ENCODE measurements at regions not wholly inside any gene's neighbourhood (a gene's known extent, or its start where the extent isn't known, plus 50 kb on each side); places are given as distances from the start of the nearest gene placed in this dataset.

- no peak for DNase-seq
- intact Hi-C loops (cut with DNase I), result no loop called here
Measured at GRCh38 chr18:22542406-22542835, 124.7 kb upstream of the CTAGE1 start.

- no peak for DNase-seq
- intact Hi-C loops (cut with DNase I), result no loop called here
Measured at GRCh38 chr18:22543769-22544168, 126.1 kb upstream of the CTAGE1 start.

- intact Hi-C loops (cut with DNase I), result no loop called here
- DNase-seq, result no peak
Measured at GRCh38 chr18:22544626-22545025, 126.9 kb upstream of the CTAGE1 start.

- DNase-seq, result no peak
- intact Hi-C loops (cut with DNase I), result no loop called here
Measured at GRCh38 chr18:22545066-22545760, 127.5 kb upstream of the CTAGE1 start.

DNA sequence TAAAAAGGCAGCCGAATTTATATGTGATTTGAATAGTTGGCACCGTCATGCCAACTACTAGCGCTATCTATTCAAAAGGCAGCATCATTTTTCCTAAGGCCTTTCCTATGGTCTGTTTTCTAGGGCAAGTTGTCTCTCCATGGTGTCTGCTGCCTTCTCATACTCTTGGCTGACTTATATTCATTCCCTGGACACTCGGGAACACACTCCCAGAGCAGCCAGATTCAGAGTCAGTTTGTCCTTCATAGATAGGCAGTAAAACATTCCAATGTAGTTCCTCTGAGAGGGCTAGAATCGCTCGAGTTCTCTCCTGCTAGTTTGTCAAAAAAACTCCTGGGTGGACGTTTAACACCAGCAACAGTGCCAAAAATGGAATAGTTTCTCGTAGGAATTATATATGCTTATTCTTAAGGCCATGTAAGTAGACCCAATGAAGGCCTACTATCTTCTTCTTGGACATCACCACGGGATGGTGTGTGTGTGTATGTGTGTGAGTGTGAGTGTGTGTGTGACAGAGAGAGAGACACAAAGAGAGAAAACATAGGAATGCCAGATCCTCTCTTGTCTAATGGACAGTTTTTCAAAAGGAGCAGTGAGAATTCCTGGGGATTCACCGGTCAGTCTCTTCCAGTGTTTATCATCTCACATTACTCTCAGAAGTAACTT is 129.3 kb upstream of the CTAGE1 start:
- DNase-seq, result no peak

GRCh38 chr18:22547807-22548561 is 130.3 kb upstream of the CTAGE1 start:
- DNase-seq, result no peak
- intact Hi-C loops (cut with DNase I), result no loop called here

More for the DNA sequence above, 129.3 kb upstream of the CTAGE1 start:
- intact Hi-C loops (cut with DNase I), result no loop called here

GRCh38 chr18:22549260-22549937 is 131.7 kb upstream of the CTAGE1 start:
- DNase-seq, result no peak
- intact Hi-C loops (cut with DNase I), result no loop called here

DNA sequence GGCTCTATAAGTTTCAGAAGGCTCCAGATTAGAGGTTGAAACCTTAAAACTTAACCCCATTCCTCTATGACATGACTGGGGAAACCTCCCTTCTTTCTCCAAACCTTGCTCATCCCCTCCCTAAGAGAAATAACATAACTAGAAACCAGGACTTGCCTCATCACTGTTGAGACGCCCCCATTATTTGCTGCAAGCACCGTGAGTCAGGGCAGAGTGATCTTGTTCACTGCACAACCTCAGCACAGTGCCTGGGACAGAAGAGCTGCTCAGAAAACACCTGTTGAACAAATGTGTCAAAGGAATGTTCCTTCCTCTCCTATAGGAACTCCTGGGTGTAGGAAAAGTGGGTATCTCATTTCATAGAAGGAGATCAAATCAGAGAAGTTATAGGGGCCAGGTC is 132.7 kb upstream of the CTAGE1 start:
- intact Hi-C loops (cut with DNase I), result no loop called here
- no peak for DNase-seq

DNA sequence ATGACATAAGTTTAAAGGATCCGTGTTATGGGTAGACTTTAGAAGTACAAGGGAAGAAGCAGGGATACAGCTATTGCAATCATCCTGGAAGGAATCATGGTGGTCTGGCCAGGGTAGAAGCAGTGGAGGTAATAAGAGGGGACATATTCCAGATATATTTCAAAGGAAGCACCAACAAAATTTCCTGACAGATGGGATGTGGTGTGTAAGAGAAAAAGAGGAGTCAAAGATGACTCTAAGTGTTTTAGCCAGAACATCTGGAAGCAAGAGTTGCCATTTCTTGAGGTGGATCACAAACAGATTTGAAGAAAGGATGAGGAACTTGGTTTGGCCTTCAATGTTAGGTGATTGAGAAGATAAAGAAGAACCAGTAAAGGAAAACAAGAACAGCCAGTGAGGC is 133.1 kb upstream of the CTAGE1 start:
- intact Hi-C loops (cut with DNase I), result no loop called here
- no peak for DNase-seq

GRCh38 chr18:22551536-22552151 is 133.9 kb upstream of the CTAGE1 start:
- intact Hi-C loops (cut with DNase I), result no loop called here

DNA sequence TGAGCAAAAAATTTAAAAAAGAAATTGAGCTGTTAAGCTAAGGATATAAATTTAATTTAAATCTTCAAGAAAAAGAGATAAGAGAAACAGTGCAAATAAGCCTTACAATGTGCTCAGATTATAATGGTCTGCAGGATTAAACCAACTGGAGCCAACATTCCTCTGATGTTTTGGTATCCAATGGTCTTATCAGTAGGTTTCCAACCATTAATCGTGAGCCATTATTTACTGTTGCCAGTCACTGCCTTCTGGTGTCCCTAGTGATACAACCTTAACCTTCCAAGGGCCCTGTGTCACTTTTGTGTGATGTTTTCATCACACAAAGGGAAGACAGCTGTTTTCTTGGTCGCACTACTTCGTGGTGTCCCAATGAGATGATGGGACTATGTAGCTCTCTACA is 134.5 kb upstream of the CTAGE1 start:
- DNase-seq, result no peak
- intact Hi-C loops (cut with DNase I), result no loop called here

More at GRCh38 chr18:22551536-22552151, 133.9 kb upstream of the CTAGE1 start:
- no peak for DNase-seq

- DNase-seq, result no peak
- intact Hi-C loops (cut with DNase I), result no loop called here
Measured at GRCh38 chr18:22552899-22553460, 135.3 kb upstream of the CTAGE1 start.

DNA sequence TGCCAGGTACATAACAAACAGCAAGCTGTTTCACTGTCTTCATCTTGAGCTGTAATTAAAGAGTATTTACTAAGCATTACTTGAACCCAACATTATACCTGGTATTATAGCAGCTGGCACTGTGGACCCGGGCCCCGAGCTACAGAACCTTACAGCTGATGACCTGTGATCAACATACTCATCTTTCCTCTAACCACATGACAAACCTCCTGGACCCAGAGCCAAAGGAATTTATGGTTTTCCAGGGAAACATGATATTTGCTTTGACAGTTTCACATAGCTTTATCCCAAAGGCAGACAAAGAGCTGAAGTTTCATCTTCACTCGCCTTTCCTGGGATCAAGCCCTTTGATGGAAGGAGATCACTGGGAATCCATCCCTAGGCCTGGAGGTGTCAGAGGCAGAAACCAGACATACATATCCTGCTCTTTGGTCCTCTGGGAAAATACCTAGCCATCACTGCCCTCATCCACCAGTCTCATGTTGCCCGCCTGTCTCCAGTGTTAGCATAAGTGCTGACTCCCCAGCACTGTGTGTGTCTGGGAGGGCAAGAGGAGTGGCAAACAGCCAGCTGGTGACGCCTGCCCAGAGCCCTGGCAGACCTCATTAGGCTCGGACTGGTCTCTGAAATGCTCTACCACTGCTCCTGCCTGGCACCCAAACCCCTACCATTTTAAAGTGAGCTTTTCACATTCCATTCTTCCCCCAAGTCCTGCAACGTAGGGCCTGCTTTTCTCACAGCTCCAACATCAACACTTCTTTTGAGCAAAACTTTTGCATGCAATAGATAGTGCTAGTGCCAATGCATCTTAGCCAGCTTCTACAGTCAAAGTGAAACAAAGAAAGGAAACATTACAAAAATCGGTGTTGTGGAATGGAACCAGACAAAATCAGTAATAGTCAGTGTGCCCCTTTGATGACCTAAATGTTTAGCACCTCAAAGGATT is 138.8 kb upstream of the CTAGE1 start:
- intact Hi-C loops (cut with DNase I), result no loop called here
- DNase-seq, result peak in 2 of 10 donors; percentile 13 to 64

DNA sequence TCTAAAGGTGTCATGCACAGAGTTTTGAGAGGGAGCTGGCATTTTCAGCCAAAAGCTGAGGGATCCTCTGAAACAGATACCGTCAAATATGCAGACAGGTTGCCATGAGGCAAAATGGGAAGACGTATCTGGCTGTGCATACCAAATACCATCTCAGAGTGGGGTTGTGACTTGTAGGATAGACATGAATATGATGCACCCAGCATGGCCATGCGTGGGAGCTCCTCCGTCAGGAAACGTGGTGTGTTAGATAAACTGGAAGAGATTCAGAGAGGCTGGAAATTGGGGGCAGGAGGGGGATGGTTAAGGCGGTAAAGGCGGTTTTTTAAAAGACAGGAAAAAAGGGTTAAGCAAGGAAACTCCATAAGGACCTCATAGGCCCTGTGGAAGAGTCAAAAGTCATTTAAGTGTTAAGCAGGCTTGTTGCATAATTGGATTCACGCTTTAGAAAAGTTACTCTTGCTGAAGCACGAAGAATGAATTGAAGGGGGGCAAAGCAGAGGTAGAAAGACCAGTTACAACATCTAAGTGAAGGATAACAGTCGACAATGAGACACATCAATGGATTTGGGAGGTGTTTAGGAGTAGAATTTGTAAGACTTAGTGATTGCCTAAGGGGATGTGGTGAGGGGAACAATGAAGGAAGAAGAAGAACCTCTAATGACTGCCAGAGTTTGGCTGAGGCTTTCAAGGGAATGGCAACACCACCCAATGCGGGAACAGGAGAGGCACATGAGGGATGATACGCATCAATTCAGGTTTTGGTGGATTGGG is 139.6 kb upstream of the CTAGE1 start:
- intact Hi-C loops (cut with DNase I), result no loop called here
- no peak for DNase-seq

GRCh38 chr18:22558945-22559385 is 141.2 kb upstream of the CTAGE1 start:
- DNase-seq, result peak in 2 of 10 donors; percentile 54 to 83
- intact Hi-C loops (cut with DNase I), result no loop called here

DNA sequence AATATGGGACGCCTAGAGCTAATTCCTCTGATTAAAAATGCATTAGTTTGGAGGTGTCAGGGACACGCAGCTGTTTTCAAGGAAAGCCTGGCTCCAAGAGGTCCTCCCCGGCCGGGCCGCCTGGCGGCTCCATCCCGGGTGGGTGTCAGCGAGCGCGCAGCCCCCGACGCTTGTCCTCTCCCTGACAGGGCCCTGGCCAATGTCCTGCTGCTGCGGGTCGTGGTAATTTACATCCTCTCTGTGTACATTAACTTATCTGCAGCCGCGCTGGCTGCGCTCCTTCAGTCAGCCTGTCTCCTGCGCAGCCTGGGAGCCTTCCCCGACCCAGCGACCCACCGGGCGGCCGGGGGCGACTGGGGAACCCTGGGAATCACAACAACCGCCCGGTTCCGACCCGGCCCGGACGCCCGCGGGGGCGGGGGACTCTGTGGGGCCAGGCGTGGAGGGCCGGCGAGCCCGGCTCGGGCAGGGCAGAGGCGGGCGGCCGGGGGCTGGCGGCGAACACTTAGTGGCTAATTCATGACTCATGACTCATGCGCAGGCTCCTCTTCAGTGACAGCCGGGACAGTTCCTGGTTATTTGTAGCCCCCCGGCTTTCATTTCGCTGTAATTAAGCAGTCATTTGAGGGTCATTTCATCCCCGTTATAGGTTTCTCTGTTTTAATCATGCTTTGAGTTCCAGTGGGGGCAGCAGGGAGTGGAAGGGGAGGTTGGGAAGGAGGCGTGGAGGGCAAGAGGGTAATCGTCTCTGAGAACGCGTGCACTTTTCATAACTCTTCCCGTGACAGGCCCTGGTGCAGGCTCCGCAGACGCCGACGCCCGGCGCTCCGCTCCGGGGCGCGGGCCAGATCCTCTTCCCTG is 141.9 kb upstream of the CTAGE1 start:
- intact Hi-C loops (cut with DNase I), result loop anchor here (5.0 kb wide), 2 partner anchors 392 to 647 kb away; partner anchors contain the start of gene GATA6
- peak in 2 of 10 donors; percentile 62 to 80 for DNase-seq

- intact Hi-C loops (cut with DNase I), result loop anchor here (5.0 kb wide), 2 partner anchors 393 to 648 kb away; partner anchors contain the start of gene GATA6
- DNase-seq, result no peak
Measured at GRCh38 chr18:22560275-22560610, 142.5 kb upstream of the CTAGE1 start.
